IMR-90 (cell line): ENCODE measurements at regions not wholly inside any gene's neighbourhood (a gene's known extent, or its start where the extent isn't known, plus 50 kb on each side); places are given as distances from the start of the nearest gene placed in this dataset.

Experiments
- ATAC-seq: fragments of 200-7000 bp; cut with Tn5 transposase; 2 replicates; pipeline ENCODE4 v1.9.1; 2020; ENCODE audit warnings: low read depth, mild to moderate bottlenecking, moderate library complexity
- BruUV-seq: library from RNA; stranded (reverse); fragments of 400-500 nt; replicated peaks from 2 replicates; lab custom pipeline; 2021; lab: Mats Ljungman, UMichigan
- CTCF ChIA-PET: fragments of 300-600 bp; formaldehyde crosslinking; extraction: SDS; loops from one replicate; lab custom pipeline; 2021; ENCODE audit warnings: antibody characterized with exemption; lab: Yijun Ruan, JAX
- POLR2A ChIA-PET: fragments of 300-600 bp; sonication (Branson Sonifier 250); formaldehyde crosslinking; loops from one replicate; lab custom pipeline; 2022; ENCODE audit warnings: antibody characterized with exemption; ENCODE audit not compliant: unreplicated experiment; lab: Charles Lee
- DNase-seq: peaks from one replicate; pipeline ENCODE4 v3.0.0; 2013
- H2AFZ ChIP-seq: replicated peaks from 2 replicates; pipeline ENCODE3; 2013; ENCODE audit warnings: low read length, mild to moderate bottlenecking; ENCODE audit not compliant: poor library complexity
- H2AK5ac ChIP-seq: 2 replicates; pipeline ENCODE4 v1.6.1; 2013; ENCODE audit warnings: low read depth, low read length, inconsistent platforms
- H2AK9ac ChIP-seq: replicated peaks from 2 replicates; pipeline ENCODE3; 2013; ENCODE audit warnings: mild to moderate bottlenecking, low read depth, low read length, moderate library complexity; ENCODE audit not compliant: poor library complexity
- H2BK120ac ChIP-seq: 2 replicates; pipeline ENCODE4 v1.6.1; 2013; ENCODE audit warnings: low read depth, low read length, inconsistent platforms
- H2BK15ac ChIP-seq: 3 replicates; pipeline ENCODE4 v1.6.1; 2013; ENCODE audit warnings: low read depth, low read length, inconsistent platforms
- H2BK20ac ChIP-seq: 2 replicates; pipeline ENCODE4 v1.6.1; 2013; ENCODE audit warnings: low read depth, mild to moderate bottlenecking, inconsistent platforms, low read length, moderate library complexity
- H2BK5ac ChIP-seq: 2 replicates; pipeline ENCODE4 v1.6.1; 2013; ENCODE audit warnings: mild to moderate bottlenecking, low read depth, low read length, inconsistent platforms; ENCODE audit not compliant: poor library complexity, severe bottlenecking
- H3K14ac ChIP-seq: replicated peaks from 2 replicates; pipeline ENCODE4 v1.6.1; 2013; ENCODE audit warnings: low read depth, low read length, inconsistent platforms
- H3K18ac ChIP-seq: 2 replicates; pipeline ENCODE4 v1.6.1; 2013; ENCODE audit warnings: low read depth, low read length, control low read depth
- H3K23ac ChIP-seq: 2 replicates; pipeline ENCODE4 v1.6.1; 2013; ENCODE audit warnings: low read depth, low read length, inconsistent platforms
- H3K27ac ChIP-seq: 2 replicates; pipeline ENCODE4 v1.5.1; 2013; ENCODE audit warnings: mild to moderate bottlenecking, control low read depth, low read length; ENCODE audit not compliant: insufficient read depth
- H3K27me3 ChIP-seq: 2 replicates; pipeline ENCODE4 v1.6.1; 2013; ENCODE audit warnings: low read length; ENCODE audit not compliant: control insufficient read depth, insufficient read depth
- H3K36me3 ChIP-seq: 2 replicates; pipeline ENCODE4 v1.6.1; 2013; ENCODE audit warnings: low read length, mixed read lengths; ENCODE audit not compliant: control insufficient read depth, insufficient read depth
- H3K4ac ChIP-seq: 2 replicates; pipeline ENCODE4 v1.6.1; 2013; ENCODE audit warnings: low read depth, low read length, inconsistent platforms
- H3K4me1 ChIP-seq: 2 replicates; pipeline ENCODE4 v1.6.1; 2013; ENCODE audit warnings: low read length, mixed read lengths; ENCODE audit not compliant: control insufficient read depth, insufficient read depth
- H3K4me2 ChIP-seq: 2 replicates; pipeline ENCODE4 v1.6.1; 2013; ENCODE audit warnings: low read depth, mild to moderate bottlenecking, control low read depth, low read length, moderate library complexity
- H3K4me3 ChIP-seq: 2 replicates; pipeline ENCODE4 v1.5.1; 2013; ENCODE audit warnings: low read depth, mild to moderate bottlenecking, control low read depth, low read length, moderate library complexity; ENCODE audit not compliant: insufficient read depth
- H3K56ac ChIP-seq: 2 replicates; pipeline ENCODE4 v1.6.1; 2013; ENCODE audit warnings: low read length, inconsistent platforms; ENCODE audit not compliant: insufficient read depth; ENCODE audit errors: extremely low read depth
- H3K79me1 ChIP-seq, 2 experiments: 2 replicates each; pipeline ENCODE4 v1.6.1; 2013; ENCODE audit warnings: low read length in 2 of 2, inconsistent platforms in 1 of 2, low read depth in 1 of 2
- H3K9ac ChIP-seq: 2 replicates; pipeline ENCODE4 v1.6.1; 2013; ENCODE audit warnings: low read depth, low read length, control low read depth
- H3K9me1 ChIP-seq: 2 replicates; pipeline ENCODE4 v1.6.1; 2013; ENCODE audit warnings: low read length, inconsistent platforms; ENCODE audit not compliant: insufficient read depth
- H3K9me3 ChIP-seq: 2 replicates; pipeline ENCODE4 v1.6.1; 2013; ENCODE audit warnings: low read length; ENCODE audit not compliant: control insufficient read depth, insufficient read depth
- H4K20me1 ChIP-seq: 2 replicates; pipeline ENCODE4 v1.6.1; 2013; ENCODE audit warnings: low read length, inconsistent platforms; ENCODE audit not compliant: insufficient read depth
- H4K5ac ChIP-seq: 2 replicates; pipeline ENCODE4 v1.6.1; 2013; ENCODE audit warnings: mild to moderate bottlenecking, low read depth, low read length, control low read depth
- H4K8ac ChIP-seq, 2 experiments: 2 replicates each; pipeline ENCODE4 v1.6.1; 2013; ENCODE audit warnings: low read depth in 2 of 2, low read length in 2 of 2, control low read depth in 1 of 2, inconsistent platforms in 1 of 2
- H4K91ac ChIP-seq: 2 replicates; pipeline ENCODE4 v1.6.1; 2013; ENCODE audit warnings: low read depth, low read length, inconsistent platforms; ENCODE audit not compliant: insufficient read depth
- BHLHE40 ChIP-seq: fragments of 150-350 bp; IDR thresholded peaks from 2 replicates; pipeline ENCODE4 v1.6.1; 2016; ENCODE audit warnings: mild to moderate bottlenecking, low read depth, low read length
- MXI1 ChIP-seq: IDR thresholded peaks from 2 replicates; pipeline ENCODE4 v1.6.1; 2012; ENCODE audit warnings: low read depth, mild to moderate bottlenecking, low read length, moderate library complexity, borderline replicate concordance
- RCOR1 ChIP-seq: IDR thresholded peaks from 2 replicates; pipeline ENCODE4 v1.6.1; 2012; ENCODE audit warnings: mild to moderate bottlenecking, low read length, improper control_type of control experiment; ENCODE audit not compliant: insufficient replicate concordance
- RFX5 ChIP-seq: IDR thresholded peaks from 2 replicates; pipeline ENCODE4 v1.8.0; 2012; ENCODE audit warnings: low read depth, mild to moderate bottlenecking, low read length, moderate library complexity
- WGBS, 2 experiments: methylation state at CpG; one replicate each; pipeline versions ENCODE4 v1.1.5 to v1.1.7; 2013; ENCODE audit warnings: missing lambda C conversion rate in 2 of 2; ENCODE audit not compliant: insufficient read length in 1 of 2; ENCODE audit errors: extremely low coverage in 2 of 2; 5-methylcytosine and 5-hydroxymethylcytosine counted together
- dilution Hi-C: fragments of 300-500 bp; cut with HindIII; formaldehyde crosslinking; loops from one replicate; pipeline ENCODE4 v1.14.3; 2018; ENCODE audit warnings: low sequenced_read_pairs; ENCODE audit not compliant: unreplicated experiment
- in situ Hi-C: fragments of 300-500 bp; cut with MboI; formaldehyde crosslinking; loops from 3 replicates; pipeline ENCODE4 v1.14.3; 2019; ENCODE audit warnings: low sequenced_read_pairs, inconsistent platforms, mixed read lengths
- intact Hi-C: fragments of 100-400 bp; cut with micrococcal nuclease; formaldehyde crosslinking; loops from 2 replicates; pipeline ENCODE4 v1.10.0; 2022
- TF ChIP-seq, protein P1 (sequence below): fragments of 150-350 bp; IDR thresholded peaks from 2 replicates; pipeline ENCODE4 v1.6.1; 2016; ENCODE audit warnings: low read depth, mild to moderate bottlenecking, low read length, moderate library complexity, borderline replicate concordance

DNA sequence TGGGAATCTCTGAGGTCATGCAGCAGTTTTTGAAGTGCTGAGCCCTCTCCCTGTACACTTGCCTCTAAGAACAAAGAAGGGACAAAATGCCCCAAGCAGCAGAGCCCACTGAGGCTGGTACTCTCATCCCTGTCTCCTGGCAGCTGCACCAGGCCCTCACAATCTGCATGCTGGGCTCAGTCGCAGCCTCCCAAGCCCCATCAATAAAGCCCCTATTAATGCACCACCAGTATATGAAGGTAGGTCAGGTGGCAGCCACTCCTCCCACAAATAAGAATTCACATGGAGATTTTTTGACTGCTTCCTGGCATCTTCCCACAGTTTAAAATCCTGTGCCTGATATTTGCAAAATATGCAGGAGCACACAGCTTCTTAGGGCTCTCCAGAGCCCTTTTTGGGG, 181.2 kb upstream of the PALMD start:
- intact Hi-C loops = no loop called here
- no peak overlapping the region for H3K27ac ChIP-seq
- no peak overlapping the region for H2BK15ac ChIP-seq
- ChIA-PET CTCF (interaction anchor here (0.6 kb wide), 1 partner anchor 284 kb away, joined by 3 read pairs; no protein-coding TSS in a partner anchor), POLR2A (no interaction called here)
- in situ Hi-C loops = no loop called here
- peaks cover 8% of the 10 kb centered on the region for H3K4me1 ChIP-seq
- H4K20me1 ChIP-seq = no peaks in the 10 kb centered on the region
- H3K9me1 ChIP-seq = 0 out of 2 replicates have a peak, but pooled peaks cover 3% of the 10 kb centered on the region
- ATAC-seq (no peak), DNase-seq (no peak)
- dilution Hi-C loops = no loop called here
- TF ChIP-seq RCOR1 (no peak), RFX5 (no peak), BHLHE40 (no peak), MXI1 (no peak)
- TF ChIP-seq, protein P1, sequence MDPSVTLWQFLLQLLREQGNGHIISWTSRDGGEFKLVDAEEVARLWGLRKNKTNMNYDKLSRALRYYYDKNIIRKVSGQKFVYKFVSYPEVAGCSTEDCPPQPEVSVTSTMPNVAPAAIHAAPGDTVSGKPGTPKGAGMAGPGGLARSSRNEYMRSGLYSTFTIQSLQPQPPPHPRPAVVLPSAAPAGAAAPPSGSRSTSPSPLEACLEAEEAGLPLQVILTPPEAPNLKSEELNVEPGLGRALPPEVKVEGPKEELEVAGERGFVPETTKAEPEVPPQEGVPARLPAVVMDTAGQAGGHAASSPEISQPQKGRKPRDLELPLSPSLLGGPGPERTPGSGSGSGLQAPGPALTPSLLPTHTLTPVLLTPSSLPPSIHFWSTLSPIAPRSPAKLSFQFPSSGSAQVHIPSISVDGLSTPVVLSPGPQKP = no peak
- no peak overlapping the region for H4K8ac ChIP-seq
- H3K36me3 ChIP-seq = no peaks in the 10 kb centered on the region
- no peak overlapping the region for H2BK5ac ChIP-seq
- no peak overlapping the region for H4K91ac ChIP-seq
- H2BK120ac ChIP-seq = no peak overlapping the region
- H3K23ac ChIP-seq = no peak overlapping the region
- H3K14ac ChIP-seq = no peak overlapping the region
- no peak overlapping the region for H2AK5ac ChIP-seq
- H3K27me3 ChIP-seq = no peaks in the 10 kb centered on the region
- BruUV-seq = no TSS peak
- no peaks in the 10 kb centered on the region for H3K79me1 ChIP-seq
- H3K56ac ChIP-seq = no peak overlapping the region
- H3K9ac ChIP-seq = no peak overlapping the region
- no peaks in the 10 kb centered on the region for H3K9me3 ChIP-seq
- no peak overlapping the region for H2AFZ ChIP-seq
- H3K4me2 ChIP-seq = no peak overlapping the region
- no CpG with 5 or more reads among the region's 1 CpG for WGBS, 2 experiments
- H3K4ac ChIP-seq = no peak overlapping the region
- H3K4me3 ChIP-seq = no peak overlapping the region
- no peak overlapping the region; the same call in 1 of the 2 replicates for H3K18ac ChIP-seq
- H2AK9ac ChIP-seq = no peak overlapping the region
- H2BK20ac ChIP-seq = no peak overlapping the region
- H4K5ac ChIP-seq = no peak overlapping the region
